Prostate gland (tissue), 2 donors: ENCODE measurements at regions not wholly inside any gene's neighbourhood (a gene's known extent, or its start where the extent isn't known, plus 50 kb on each side); places are given as distances from the start of the nearest gene placed in this dataset.
"Not testable (repeated sequence)": the region's sequence is repeated elsewhere in the genome, so short reads cannot be mapped to it uniquely, and the experiment has no call there.

Experiments
- CTCF ChIP-seq, 4 experiments: fragments of 200-600 bp in 2 of 4; fragments of 450-650 bp in 2 of 4; sonication (generic) in 2 of 4; IDR thresholded peaks; 1 replicate in 3 of 4; 2 replicates in 1 of 4; pipeline ENCODE4 v1.5.1; 2016 to 2019; ENCODE audit warnings: antibody characterized with exemption in 4 of 4, mild to moderate bottlenecking in 2 of 4, moderate library complexity in 2 of 4
- POLR2A ChIP-seq: fragments of 450-650 bp; IDR thresholded peaks from one replicate; pipeline ENCODE4 v1.6.1; 2016; ENCODE audit warnings: antibody characterized with exemption, mild to moderate bottlenecking

GRCh38 chr14:55839301-55839947, 259.4 kb downstream of the KTN1 start:
- TF ChIP-seq CTCF (IDR thresholded peaks at IDR 0.05); POLR2A: not testable (repeated sequence)
